ENCODE measurements at regions not wholly inside any gene's neighbourhood (a gene's known extent, or its start where the extent isn't known, plus 50 kb on each side); places are given as distances from the start of the nearest gene placed in this dataset.

GRCh38 chr3:34668915-34669314 lies 870.5 kb downstream of the PDCD6IP start:
- no peak for TF ChIP-seq POLR2A (IDR thresholded peaks at IDR 0.05)
- TF ChIP-seq CTCF (IDR thresholded peaks at IDR 0.05): no peak

Data from esophagus squamous epithelium (tissue), 4 donors.